ENCODE measurements at regions not wholly inside any gene's neighbourhood (a gene's known extent, or its start where the extent isn't known, plus 50 kb on each side); places are given as distances from the start of the nearest gene placed in this dataset.

GRCh38 chr4:152269448-152270191, 266.3 kb downstream of the FBXW7 start:
- Mint-ChIP-seq H3K4me1 (peaks cover 6% of the 10 kb centered on the region), H3K9me3 (no peaks in the 10 kb centered on the region), H3K27me3 (peaks cover 3% of the 10 kb centered on the region), H3K27ac (no peak overlapping the region), H3K4me3 (no peak overlapping the region), H3K36me3 (peaks cover 2% of the 10 kb centered on the region)
- CTCF ChIA-PET: interaction anchor here (0.8 to 1.5 kb wide), 2 partner anchors 9 to 12 kb away, joined by 3 to 4 read pairs; no protein-coding TSS in a partner anchor
- DNase-seq: no peak

- CTCF ChIA-PET: no interaction called here
- Mint-ChIP-seq H3K4me3 (no peak overlapping the region), H3K36me3 (no peaks in the 10 kb centered on the region), H3K4me1 (peaks cover 6% of the 10 kb centered on the region), H3K27me3 (peaks cover 8% of the 10 kb centered on the region), H3K9me3 (no peaks in the 10 kb centered on the region), H3K27ac (no peak overlapping the region)
- DNase-seq: no peak
Measured at GRCh38 chr4:152267811-152268210, 268.1 kb downstream of the FBXW7 start.

GRCh38 chr4:152266831-152267480, 268.9 kb downstream of the FBXW7 start:
- no peak for DNase-seq
- H3K36me3 Mint-ChIP-seq: no peaks in the 10 kb centered on the region
- CTCF ChIA-PET: no interaction called here
- peaks cover 6% of the 10 kb centered on the region for H3K4me1 Mint-ChIP-seq
- H3K27me3 Mint-ChIP-seq: peaks cover 8% of the 10 kb centered on the region
- no peak overlapping the region for H3K27ac Mint-ChIP-seq
- H3K9me3 Mint-ChIP-seq: no peaks in the 10 kb centered on the region
- no peak overlapping the region for H3K4me3 Mint-ChIP-seq

GRCh38 chr4:152265149-152265621, 270.7 kb downstream of the FBXW7 start:
- CTCF ChIA-PET: interaction anchor here (1.5 kb wide), 1 partner anchor 10 kb away, joined by 3 read pairs; no protein-coding TSS in a partner anchor
- DNase-seq: no peak
- Mint-ChIP-seq H3K36me3 (peaks cover 1% of the 10 kb centered on the region), H3K9me3 (peaks cover 3% of the 10 kb centered on the region), H3K27ac (no peak overlapping the region), H3K4me3 (no peak overlapping the region), H3K4me1 (peaks cover 6% of the 10 kb centered on the region), H3K27me3 (peaks cover 5% of the 10 kb centered on the region)

GRCh38 chr4:152264106-152264505, 271.8 kb downstream of the FBXW7 start:
- peaks cover 8% of the 10 kb centered on the region for H3K4me1 Mint-ChIP-seq
- no peak for DNase-seq
- peaks cover 8% of the 10 kb centered on the region for H3K36me3 Mint-ChIP-seq
- H3K27me3 Mint-ChIP-seq: peaks cover 5% of the 10 kb centered on the region
- no peak overlapping the region for H3K27ac Mint-ChIP-seq
- no peak overlapping the region for H3K4me3 Mint-ChIP-seq
- H3K9me3 Mint-ChIP-seq: peaks cover 10% of the 10 kb centered on the region
- CTCF ChIA-PET: interaction anchor here (0.6 to 1.5 kb wide), 3 partner anchors 8 to 55 kb away, joined by 3 read pairs; no protein-coding TSS in a partner anchor

GRCh38 chr4:152259866-152260265, 276.0 kb downstream of the FBXW7 start:
- Mint-ChIP-seq H3K9me3 (peaks cover 14% of the 10 kb centered on the region), H3K27me3 (peaks cover 5% of the 10 kb centered on the region), H3K27ac (no peak overlapping the region), H3K4me3 (no peak overlapping the region), H3K36me3 (peaks cover 16% of the 10 kb centered on the region), H3K4me1 (peaks cover 2% of the 10 kb centered on the region)
- no peak for DNase-seq
- CTCF ChIA-PET: no interaction called here

GRCh38 chr4:152258804-152259708, 276.8 kb downstream of the FBXW7 start:
- Mint-ChIP-seq H3K27me3 (peaks cover 1% of the 10 kb centered on the region), H3K27ac (peak overlapping the region; percentile 39), H3K4me1 (peaks cover 2% of the 10 kb centered on the region), H3K36me3 (peaks cover 16% of the 10 kb centered on the region), H3K4me3 (no peak overlapping the region), H3K9me3 (peaks cover 14% of the 10 kb centered on the region)
- CTCF ChIA-PET: no interaction called here
- DNase-seq: no peak

- Mint-ChIP-seq H3K4me1 (peaks cover 2% of the 10 kb centered on the region), H3K27ac (no peak overlapping the region)
- CTCF ChIA-PET: no interaction called here
Measured at GRCh38 chr4:152258391-152258790, 277.5 kb downstream of the FBXW7 start.

GRCh38 chr4:152257601-152258066, 278.3 kb downstream of the FBXW7 start:
- DNase-seq: no peak
- no peaks in the 10 kb centered on the region for H3K27me3 Mint-ChIP-seq
- CTCF ChIA-PET: no interaction called here
- H3K27ac Mint-ChIP-seq: no peak overlapping the region
- peaks cover 20% of the 10 kb centered on the region for H3K36me3 Mint-ChIP-seq
- H3K4me1 Mint-ChIP-seq: peaks cover 5% of the 10 kb centered on the region
- no peak overlapping the region for H3K4me3 Mint-ChIP-seq
- H3K9me3 Mint-ChIP-seq: peaks cover 18% of the 10 kb centered on the region

More at GRCh38 chr4:152258391-152258790, 277.5 kb downstream of the FBXW7 start:
- Mint-ChIP-seq H3K27me3 (no peaks in the 10 kb centered on the region), H3K4me3 (no peak overlapping the region), H3K9me3 (peaks cover 14% of the 10 kb centered on the region), H3K36me3 (peaks cover 16% of the 10 kb centered on the region)
- DNase-seq: peak; percentile 34

GRCh38 chr4:152256996-152257395, 278.9 kb downstream of the FBXW7 start:
- H3K9me3 Mint-ChIP-seq: peaks cover 20% of the 10 kb centered on the region
- peaks cover 5% of the 10 kb centered on the region for H3K4me1 Mint-ChIP-seq
- peaks cover 21% of the 10 kb centered on the region for H3K36me3 Mint-ChIP-seq
- no peak overlapping the region for H3K27ac Mint-ChIP-seq
- no peak for DNase-seq
- CTCF ChIA-PET: no interaction called here
- H3K4me3 Mint-ChIP-seq: no peak overlapping the region
- H3K27me3 Mint-ChIP-seq: no peaks in the 10 kb centered on the region

GRCh38 chr4:152255437-152255836, 280.5 kb downstream of the FBXW7 start:
- H3K27me3 Mint-ChIP-seq: no peaks in the 10 kb centered on the region
- DNase-seq: peak; percentile 82
- no peak overlapping the region for H3K4me3 Mint-ChIP-seq
- peaks cover 17% of the 10 kb centered on the region for H3K9me3 Mint-ChIP-seq
- peaks cover 23% of the 10 kb centered on the region for H3K36me3 Mint-ChIP-seq
- peaks cover 7% of the 10 kb centered on the region for H3K4me1 Mint-ChIP-seq
- no peak overlapping the region for H3K27ac Mint-ChIP-seq
- CTCF ChIA-PET: interaction anchor here (1.3 kb wide), 1 partner anchor 9 kb away, joined by 3 read pairs; no protein-coding TSS in a partner anchor

- Mint-ChIP-seq H3K9me3 (peaks cover 11% of the 10 kb centered on the region), H3K4me1 (peaks cover 43% of the 10 kb centered on the region), H3K27me3 (peaks cover 5% of the 10 kb centered on the region), H3K4me3 (no peak overlapping the region), H3K36me3 (peaks cover 24% of the 10 kb centered on the region), H3K27ac (no peak overlapping the region)
- DNase-seq: no peak
- CTCF ChIA-PET: no interaction called here
Measured at GRCh38 chr4:152248347-152248746, 287.5 kb downstream of the FBXW7 start.

- CTCF ChIA-PET: interaction anchor here (0.7 to 1.1 kb wide), 2 partner anchors 16 to 532 kb away, joined by 3 read pairs; partner anchors contain the start of gene TIGD4
- peaks cover 7% of the 10 kb centered on the region for H3K9me3 Mint-ChIP-seq
- H3K4me1 Mint-ChIP-seq: peaks cover 50% of the 10 kb centered on the region
- H3K27ac Mint-ChIP-seq: peak overlapping the region; percentile 26
- peaks cover 5% of the 10 kb centered on the region for H3K27me3 Mint-ChIP-seq
- H3K36me3 Mint-ChIP-seq: peaks cover 18% of the 10 kb centered on the region
- no peak overlapping the region for H3K4me3 Mint-ChIP-seq
- no peak for DNase-seq
Measured at GRCh38 chr4:152247271-152247975, 288.5 kb downstream of the FBXW7 start.

All from activated naive CD4-positive, alpha-beta T cell treated with anti-CD3 and anti-CD28 coated beads, Interleukin-2, amount 10 ng/mL, durations not matched to agents 7 days and 5 days (primary cell).